SK-N-SH (cell line): ENCODE measurements at regions not wholly inside any gene's neighbourhood (a gene's known extent, or its start where the extent isn't known, plus 50 kb on each side); places are given as distances from the start of the nearest gene placed in this dataset.

Experiments
- CTCF ChIA-PET: fragments of 300-600, 350-600 bp; formaldehyde crosslinking; extraction: SDS; loops from one replicate; lab custom pipeline; 2021; lab: Yijun Ruan, JAX
- POLR2A ChIA-PET: fragments of 350-600 bp; sonication (Branson Sonifier 250); formaldehyde crosslinking; extraction: SDS; loops from one replicate; lab custom pipeline; 2020; ENCODE audit warnings: antibody characterized with exemption, inconsistent platforms; lab: Yijun Ruan, JAX
- DNase-seq: peaks from one replicate; pipeline ENCODE4 v3.0.0; 2012
- H2AFZ ChIP-seq: fragments of 200-600 bp; sonication (generic); 2 replicates; pipeline ENCODE4 v1.8.1; 2016; ENCODE audit warnings: antibody characterized with exemption, mild to moderate bottlenecking, low read depth
- H3F3A ChIP-seq: fragments of 200-600 bp; sonication (generic); replicated peaks from 2 replicates; pipeline ENCODE3; 2016; ENCODE audit warnings: antibody characterized with exemption, mild to moderate bottlenecking; ENCODE audit not compliant: insufficient read depth
- H3K27ac ChIP-seq, 2 experiments: fragments of 200-500 bp in 1 of 2; fragments of 200-600 bp in 1 of 2; sonication (Bioruptor generic) in 1 of 2; sonication (generic), shearing (Covaris generic) in 1 of 2; 2 replicates each; pipeline versions ENCODE4 v1.5.1 to v1.6.1; 2014 to 2016; ENCODE audit warnings: low read depth in 2 of 2, inconsistent platforms in 1 of 2, low read length in 1 of 2, mild to moderate bottlenecking in 1 of 2, mixed read lengths in 1 of 2
- H3K27me3 ChIP-seq: fragments of 200-600 bp; sonication (generic), shearing (Covaris generic); 2 replicates; pipeline ENCODE4 v1.6.1; 2016; ENCODE audit warnings: mixed run types; ENCODE audit not compliant: insufficient read depth
- H3K36me3 ChIP-seq, 2 experiments: fragments of 200-500 bp in 1 of 2; fragments of 200-600 bp in 1 of 2; sonication (Bioruptor generic) in 1 of 2; sonication (generic) in 1 of 2; replicated peaks in 1 of 2; 2 replicates each; pipeline versions ENCODE3 to v1.5.1; 2014 to 2016; ENCODE audit warnings: low read length in 1 of 2, mild to moderate bottlenecking in 1 of 2; ENCODE audit not compliant: insufficient read depth in 2 of 2, control insufficient read depth in 1 of 2
- H3K4me1 ChIP-seq, 2 experiments: fragments of 200-500 bp in 1 of 2; fragments of 200-600 bp in 1 of 2; sonication (Bioruptor generic) in 1 of 2; sonication (generic), shearing (Covaris generic) in 1 of 2; 2 replicates each; pipeline versions ENCODE4 v1.5.1 to v1.6.1; 2014 to 2016; ENCODE audit warnings: low read depth in 1 of 2, low read length in 1 of 2, mixed run types in 1 of 2; ENCODE audit not compliant: insufficient read depth in 2 of 2, control insufficient read depth in 1 of 2
- H3K4me2 ChIP-seq: fragments of 200-600 bp; sonication (generic), shearing (Covaris generic); 2 replicates; pipeline ENCODE4 v1.6.1; 2017; ENCODE audit warnings: mixed run types
- H3K4me3 ChIP-seq, 2 experiments: fragments of 200-500 bp in 1 of 2; fragments of 200-600 bp in 1 of 2; sonication (Bioruptor generic) in 1 of 2; sonication (generic), shearing (Covaris generic) in 1 of 2; 2 replicates each; pipeline versions ENCODE4 v1.5.1 to v1.8.1; 2014 to 2016; ENCODE audit warnings: low read depth in 2 of 2, inconsistent platforms in 1 of 2, low read length in 1 of 2, mild to moderate bottlenecking in 1 of 2, mixed read lengths in 1 of 2, moderate library complexity in 1 of 2
- H3K79me2 ChIP-seq: fragments of 200-600 bp; sonication (generic); 2 replicates; pipeline ENCODE4 v1.8.1; 2017; ENCODE audit warnings: mild to moderate bottlenecking; ENCODE audit not compliant: insufficient read depth
- H3K9ac ChIP-seq: fragments of 200-600 bp; sonication (generic); 2 replicates; pipeline ENCODE4 v1.6.1; 2017; ENCODE audit warnings: mixed run types
- H3K9me2 ChIP-seq: fragments of 200-600 bp; sonication (generic); 2 replicates; pipeline ENCODE4 v1.6.1; 2017; ENCODE audit warnings: mixed run types
- H3K9me3 ChIP-seq: fragments of 200-600 bp; sonication (generic); 2 replicates; pipeline ENCODE4 v1.6.1; 2017; ENCODE audit warnings: mixed run types, mild to moderate bottlenecking, moderate library complexity
- H4K20me1 ChIP-seq: fragments of 200-600 bp; sonication (generic); 2 replicates; pipeline ENCODE4 v1.6.1; 2017; ENCODE audit warnings: mild to moderate bottlenecking, mixed run types; ENCODE audit not compliant: insufficient read depth
- EP300 ChIP-seq, 2 experiments: IDR thresholded peaks; 2 replicates each; pipeline versions ENCODE4 v1.4.0 to v1.6.1; 2012; ENCODE audit warnings: borderline replicate concordance in 1 of 2, low read depth in 1 of 2, low read length in 1 of 2
- EZH2phosphoT487 ChIP-seq: fragments of 200-600 bp; sonication (generic); IDR thresholded peaks from 2 replicates; pipeline ENCODE4 v1.6.1; 2017; ENCODE audit warnings: low read depth, mixed run types, mild to moderate bottlenecking, antibody characterized with exemption, moderate library complexity, borderline replicate concordance
- FOSL2 ChIP-seq: IDR thresholded peaks from 2 replicates; pipeline ENCODE4 v1.4.0; 2012; ENCODE audit warnings: low read depth, mild to moderate bottlenecking, moderate library complexity, borderline replicate concordance
- FOXJ3 ChIP-seq: sonication (generic); formaldehyde crosslinking; IDR thresholded peaks from 2 replicates; pipeline ENCODE4 v1.5.1; 2020; ENCODE audit warnings: mild to moderate bottlenecking, missing genetic modification reagents
- FOXM1 ChIP-seq: IDR thresholded peaks from 2 replicates; pipeline ENCODE4 v1.4.0; 2012; ENCODE audit warnings: low read depth, mild to moderate bottlenecking
- GATA2 ChIP-seq: sonication (generic); formaldehyde crosslinking; IDR thresholded peaks from 2 replicates; pipeline ENCODE4 v1.5.0; 2020; ENCODE audit warnings: mild to moderate bottlenecking, missing genetic modification reagents
- MEF2A ChIP-seq: IDR thresholded peaks from 2 replicates; pipeline ENCODE4 v1.4.0; 2012; ENCODE audit warnings: low read depth, borderline replicate concordance
- MXI1 ChIP-seq: IDR thresholded peaks from 2 replicates; pipeline ENCODE4 v1.6.1; 2012; ENCODE audit warnings: mild to moderate bottlenecking, low read depth, low read length, improper control_type of control experiment
- NFIC ChIP-seq: IDR thresholded peaks from 2 replicates; pipeline ENCODE4 v1.4.0; 2012; ENCODE audit warnings: borderline replicate concordance
- NRF1 ChIP-seq: IDR thresholded peaks from 2 replicates; pipeline ENCODE4 v1.6.1; 2012; ENCODE audit warnings: low read depth, mild to moderate bottlenecking, low read length
- PBX3 ChIP-seq: IDR thresholded peaks from 2 replicates; pipeline ENCODE4; 2012
- POLR2AphosphoS5 ChIP-seq: IDR thresholded peaks from 2 replicates; pipeline ENCODE4 v1.6.1; 2012; ENCODE audit warnings: low read depth, low read length
- RAD21 ChIP-seq: IDR thresholded peaks from 2 replicates; pipeline ENCODE4 v1.6.1; 2012; ENCODE audit warnings: mild to moderate bottlenecking, low read length
- RCOR1 ChIP-seq: fragments of 150-350 bp; IDR thresholded peaks from 2 replicates; pipeline ENCODE4 v1.6.1; 2017; ENCODE audit warnings: antibody characterized with exemption, low read length
- RFX5 ChIP-seq: IDR thresholded peaks from 2 replicates; pipeline ENCODE4 v1.6.1; 2012; ENCODE audit warnings: mild to moderate bottlenecking, improper control_type of control experiment, low read length
- RXRA ChIP-seq: IDR thresholded peaks from 2 replicates; pipeline ENCODE4 v1.4.0; 2012; ENCODE audit warnings: low read depth, mild to moderate bottlenecking, borderline replicate concordance
- YY1 ChIP-seq: IDR thresholded peaks from 2 replicates; pipeline ENCODE4 v1.4.0; 2012; ENCODE audit warnings: low read depth, mild to moderate bottlenecking
- WGBS: methylation state at CpG from one replicate; pipeline ENCODE4 v1.1.6; 2017; ENCODE audit warnings: low lambda C conversion rate; 5-methylcytosine and 5-hydroxymethylcytosine counted together
- TF ChIP-seq, protein P1 (sequence below): IDR thresholded peaks from 2 replicates; pipeline ENCODE4 v1.4.0; 2012; ENCODE audit warnings: low read depth, borderline replicate concordance

- Histone ChIP-seq H3K9me2 (no peaks in the 10 kb centered on the region), H3K4me1 (no peaks in the 10 kb centered on the region), H3K9me3 (no peaks in the 10 kb centered on the region), H3K4me3 (no peak overlapping the region), H3K79me2 (no peaks in the 10 kb centered on the region), H3F3A (no peaks in the 10 kb centered on the region), H4K20me1 (no peaks in the 10 kb centered on the region), H3K27ac (no peak overlapping the region), H3K36me3 (no peaks in the 10 kb centered on the region), H3K27me3 (no peaks in the 10 kb centered on the region), H3K4me2 (no peak overlapping the region), H3K9ac (no peak overlapping the region), H2AFZ (no peak overlapping the region)
- TF ChIP-seq FOSL2 (no peak), GATA2 (CRISPR knock-in tag) (no peak), NRF1 (no peak), NFIC (no peak), PBX3 (no peak), RFX5 (no peak), MEF2A (no peak), POLR2AphosphoS5 (no peak), EP300 (IDR thresholded peaks at IDR 0.05; ENCODE audit: borderline replicate concordance in 1 of 2, low read depth in 1 of 2, low read length in 1 of 2) (no peak), RAD21 (no peak), FOXJ3 (CRISPR knock-in tag) (no peak), FOXM1 (no peak)
- no peak for DNase-seq
- ChIA-PET CTCF (no interaction called here), POLR2A (no interaction called here)
Observed at GRCh38 chr13:86684402-86684801, 885.2 kb upstream of the SLITRK6 start.

DNA sequence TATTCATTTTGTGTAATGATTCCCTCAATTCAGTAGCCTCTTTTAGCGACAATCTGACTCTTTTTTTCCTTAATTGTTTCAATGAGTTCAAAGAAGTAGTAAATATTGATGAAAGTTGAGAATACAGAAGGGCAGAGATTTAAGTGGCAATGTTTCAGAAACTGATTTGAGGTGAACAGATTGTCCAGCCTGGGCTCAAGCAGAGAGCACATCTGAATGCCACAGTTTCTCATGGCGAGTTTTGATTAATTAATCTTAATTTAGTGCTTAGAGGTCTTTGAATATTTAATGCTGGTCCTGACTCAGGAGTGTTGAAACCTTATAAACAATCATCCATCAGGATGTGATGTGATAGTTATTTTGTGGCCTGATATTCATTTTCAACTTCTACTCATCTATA lies 890.7 kb upstream of the SLITRK6 start:
- Histone ChIP-seq H3K36me3 (no peaks in the 10 kb centered on the region), H2AFZ (no peak overlapping the region), H3K27ac (no peak overlapping the region), H3K4me1 (no peaks in the 10 kb centered on the region), H3K9me2 (peaks cover 4% of the 10 kb centered on the region; the same call in 1 of the 2 replicates), H4K20me1 (no peaks in the 10 kb centered on the region), H3K27me3 (no peaks in the 10 kb centered on the region), H3K79me2 (no peaks in the 10 kb centered on the region), H3K4me3 (no peak overlapping the region), H3F3A (no peaks in the 10 kb centered on the region), H3K9ac (no peak overlapping the region), H3K4me2 (no peak overlapping the region), H3K9me3 (no peaks in the 10 kb centered on the region)
- WGBS = 3% methylated on average over 2 of the region's 2 CpGs
- TF ChIP-seq RXRA (no peak), FOXM1 (no peak), MXI1 (no peak), YY1 (no peak), EZH2phosphoT487 (no peak), NFIC (no peak), RCOR1 (no peak)
- TF ChIP-seq, protein P1, sequence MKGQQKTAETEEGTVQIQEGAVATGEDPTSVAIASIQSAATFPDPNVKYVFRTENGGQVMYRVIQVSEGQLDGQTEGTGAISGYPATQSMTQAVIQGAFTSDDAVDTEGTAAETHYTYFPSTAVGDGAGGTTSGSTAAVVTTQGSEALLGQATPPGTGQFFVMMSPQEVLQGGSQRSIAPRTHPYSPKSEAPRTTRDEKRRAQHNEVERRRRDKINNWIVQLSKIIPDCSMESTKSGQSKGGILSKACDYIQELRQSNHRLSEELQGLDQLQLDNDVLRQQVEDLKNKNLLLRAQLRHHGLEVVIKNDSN = no peak
- DNase-seq = no peak
- ChIA-PET CTCF (no interaction called here), POLR2A (no interaction called here)
